Peyer's patch (tissue), 4 donors: ENCODE measurements at regions not wholly inside any gene's neighbourhood (a gene's known extent, or its start where the extent isn't known, plus 50 kb on each side); places are given as distances from the start of the nearest gene placed in this dataset.

Source experiments
- DNase-seq, 3 donors: peaks; one replicate each; pipeline ENCODE4 v3.0.0-alpha.2; 2017 to 2019
- H3K27ac ChIP-seq, 4 donors: fragments of 200-600 bp; sonication (generic); one replicate each; pipeline ENCODE4 v1.5.1; 2016 to 2019
- H3K27me3 ChIP-seq, 2 donors: fragments of 200-600 bp; sonication (generic); one replicate each; pipeline ENCODE4 v1.5.1; 2019
- H3K36me3 ChIP-seq, 3 donors: fragments of 200-600 bp; sonication (generic); one replicate each; pipeline ENCODE4 v1.5.1; 2016 to 2019
- H3K4me1 ChIP-seq, 4 donors: fragments of 200-600 bp; sonication (generic); one replicate each; pipeline ENCODE4 v1.5.1; 2016 to 2019
- H3K4me3 ChIP-seq, 4 donors: fragments of 200-600 bp; sonication (generic); 1 replicate in 3 of 4; 2 replicates in 1 of 4; pipeline ENCODE4 v1.5.1; 2016 to 2019; ENCODE audit warnings: mild to moderate bottlenecking in 1 of 4
- H3K9me3 ChIP-seq, 4 donors: fragments of 200-600 bp; sonication (generic); one replicate each; pipeline ENCODE4 v1.5.1; 2016 to 2019; ENCODE audit warnings: mild to moderate bottlenecking in 1 of 4
- POLR2A ChIP-seq, 2 donors: fragments of 450-650 bp; IDR thresholded peaks; one replicate each; pipeline ENCODE4 v1.5.1; 2017; ENCODE audit warnings: antibody characterized with exemption in 2 of 2, mild to moderate bottlenecking in 2 of 2, moderate library complexity in 2 of 2
- TF ChIP-seq, protein P1 (sequence below), 6 experiments: fragments of 450-650 bp in 4 of 6; fragments of 200-600 bp in 2 of 6; sonication (generic) in 1 of 6; IDR thresholded peaks; one replicate each; pipeline ENCODE4 v1.5.1; 2017 to 2019; ENCODE audit warnings: antibody characterized with exemption in 6 of 6, mild to moderate bottlenecking in 3 of 6, moderate library complexity in 1 of 6

DNA sequence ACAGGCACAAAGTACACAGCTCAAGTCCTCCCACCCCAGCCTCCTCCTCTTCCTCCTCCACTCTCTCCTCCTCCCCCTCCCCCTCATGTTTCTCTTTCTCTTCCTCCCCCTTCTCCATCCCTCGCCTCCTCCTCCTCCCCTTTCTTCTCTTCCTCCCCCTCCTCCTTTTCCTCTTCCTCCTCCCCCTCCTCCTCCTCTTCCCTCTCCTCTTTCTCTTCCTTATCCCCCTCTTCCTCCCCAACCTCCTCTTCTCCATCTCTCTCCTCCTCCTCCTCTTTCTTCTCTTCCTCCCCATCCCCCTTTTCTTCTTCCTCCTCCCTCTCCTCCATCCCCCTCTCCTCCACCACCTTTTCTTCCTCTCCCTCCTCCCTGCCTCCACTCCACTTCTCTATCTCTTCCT lies 276.3 kb upstream of the TSHZ3 start:
- Histone ChIP-seq H3K4me1 (no peaks in the 10 kb centered on the region), H3K27ac (no peak overlapping the region), H3K9me3 (no peaks in the 10 kb centered on the region), H3K27me3 (no peaks in the 10 kb centered on the region), H3K4me3 (no peak overlapping the region), H3K36me3 (no peaks in the 10 kb centered on the region)
- TF ChIP-seq, protein P1, sequence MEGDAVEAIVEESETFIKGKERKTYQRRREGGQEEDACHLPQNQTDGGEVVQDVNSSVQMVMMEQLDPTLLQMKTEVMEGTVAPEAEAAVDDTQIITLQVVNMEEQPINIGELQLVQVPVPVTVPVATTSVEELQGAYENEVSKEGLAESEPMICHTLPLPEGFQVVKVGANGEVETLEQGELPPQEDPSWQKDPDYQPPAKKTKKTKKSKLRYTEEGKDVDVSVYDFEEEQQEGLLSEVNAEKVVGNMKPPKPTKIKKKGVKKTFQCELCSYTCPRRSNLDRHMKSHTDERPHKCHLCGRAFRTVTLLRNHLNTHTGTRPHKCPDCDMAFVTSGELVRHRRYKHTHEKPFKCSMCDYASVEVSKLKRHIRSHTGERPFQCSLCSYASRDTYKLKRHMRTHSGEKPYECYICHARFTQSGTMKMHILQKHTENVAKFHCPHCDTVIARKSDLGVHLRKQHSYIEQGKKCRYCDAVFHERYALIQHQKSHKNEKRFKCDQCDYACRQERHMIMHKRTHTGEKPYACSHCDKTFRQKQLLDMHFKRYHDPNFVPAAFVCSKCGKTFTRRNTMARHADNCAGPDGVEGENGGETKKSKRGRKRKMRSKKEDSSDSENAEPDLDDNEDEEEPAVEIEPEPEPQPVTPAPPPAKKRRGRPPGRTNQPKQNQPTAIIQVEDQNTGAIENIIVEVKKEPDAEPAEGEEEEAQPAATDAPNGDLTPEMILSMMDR (IDR thresholded peaks at IDR 0.05): no peak
- no peak for TF ChIP-seq POLR2A (IDR thresholded peaks at IDR 0.05)
- DNase-seq: no peak

DNA sequence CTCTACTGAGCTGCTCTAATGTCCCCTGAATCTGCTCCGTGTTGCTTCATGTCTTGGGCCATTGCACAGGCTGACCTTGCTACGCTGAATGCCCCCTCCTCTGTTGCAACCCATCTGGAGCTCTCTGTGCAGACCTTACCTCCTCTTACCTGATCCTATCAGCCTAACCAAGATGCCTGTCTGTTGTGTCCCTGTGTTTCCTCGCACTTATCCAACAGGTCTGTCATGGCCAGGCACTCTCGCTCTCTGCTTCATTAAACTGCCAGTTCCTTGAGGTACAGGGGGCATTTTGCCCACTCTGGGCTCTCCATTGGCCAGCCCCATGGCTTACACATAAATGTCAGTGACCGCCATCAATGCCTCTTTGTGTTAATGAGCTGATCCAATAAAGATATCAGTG lies 277.7 kb upstream of the TSHZ3 start:
- no peak for DNase-seq
- H3K27ac ChIP-seq: no peak overlapping the region
- TF ChIP-seq, protein P1 (IDR thresholded peaks at IDR 0.05): no peak
- no peak for TF ChIP-seq POLR2A (IDR thresholded peaks at IDR 0.05)
- no peaks in the 10 kb centered on the region for H3K36me3 ChIP-seq
- no peak overlapping the region for H3K4me3 ChIP-seq
- H3K9me3 ChIP-seq: no peaks in the 10 kb centered on the region
- H3K4me1 ChIP-seq: no peaks in the 10 kb centered on the region
- H3K27me3 ChIP-seq: no peaks in the 10 kb centered on the region

DNA sequence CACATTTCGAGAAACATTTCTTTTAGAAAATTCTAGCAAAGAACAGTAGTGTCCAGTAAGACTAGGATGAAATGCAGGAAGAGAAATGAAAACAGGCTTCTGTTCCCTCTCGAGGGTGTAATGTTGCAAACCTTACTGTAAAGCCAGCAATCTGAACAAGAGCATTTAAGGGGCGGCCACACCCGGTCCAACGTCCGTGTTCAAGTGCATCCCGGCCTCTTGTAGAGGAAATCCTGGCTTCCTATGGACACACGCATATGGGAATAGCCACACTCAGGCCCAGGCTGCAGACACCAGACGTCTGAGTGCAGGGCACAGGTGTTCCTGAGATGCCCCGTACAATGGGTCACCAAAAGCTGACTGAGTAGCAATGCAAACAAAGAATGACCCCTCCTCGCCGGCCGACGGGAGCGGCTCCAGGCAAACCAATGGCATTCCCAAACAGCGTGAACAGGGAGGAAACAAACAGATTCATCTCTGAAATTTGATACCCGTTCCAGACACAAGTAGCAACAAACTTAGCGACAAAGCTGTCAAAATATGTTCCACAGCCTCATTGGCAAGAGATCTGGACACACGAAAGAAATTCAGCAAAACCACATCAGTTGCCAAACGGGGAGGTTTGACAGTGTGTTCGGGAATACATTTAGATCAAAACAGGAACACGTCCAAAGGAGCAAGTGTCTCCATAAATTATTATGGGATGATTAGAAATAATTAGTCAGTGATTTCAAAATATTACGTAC lies 278.6 kb upstream of the TSHZ3 start:
- H3K4me3 ChIP-seq: no peak overlapping the region
- H3K4me1 ChIP-seq: no peaks in the 10 kb centered on the region
- no peak overlapping the region for H3K27ac ChIP-seq
- no peaks in the 10 kb centered on the region for H3K36me3 ChIP-seq
- peak in 1 of 3 donors; percentile 45 for DNase-seq
- TF ChIP-seq, protein P1 (IDR thresholded peaks at IDR 0.05): no peak
- no peak for TF ChIP-seq POLR2A (IDR thresholded peaks at IDR 0.05)
- no peaks in the 10 kb centered on the region for H3K27me3 ChIP-seq
- H3K9me3 ChIP-seq: no peaks in the 10 kb centered on the region

- no peak for TF ChIP-seq POLR2A (IDR thresholded peaks at IDR 0.05)
- TF ChIP-seq, protein P1 (IDR thresholded peaks at IDR 0.05): no peak
- H3K9me3 ChIP-seq: no peaks in the 10 kb centered on the region
- no peaks in the 10 kb centered on the region for H3K27me3 ChIP-seq
- H3K27ac ChIP-seq: no peak overlapping the region
- no peaks in the 10 kb centered on the region for H3K36me3 ChIP-seq
- H3K4me1 ChIP-seq: no peaks in the 10 kb centered on the region
- H3K4me3 ChIP-seq: no peak overlapping the region
- DNase-seq: no peak
Measured at GRCh38 chr19:31629579-31630363, 280.5 kb upstream of the TSHZ3 start.

DNA sequence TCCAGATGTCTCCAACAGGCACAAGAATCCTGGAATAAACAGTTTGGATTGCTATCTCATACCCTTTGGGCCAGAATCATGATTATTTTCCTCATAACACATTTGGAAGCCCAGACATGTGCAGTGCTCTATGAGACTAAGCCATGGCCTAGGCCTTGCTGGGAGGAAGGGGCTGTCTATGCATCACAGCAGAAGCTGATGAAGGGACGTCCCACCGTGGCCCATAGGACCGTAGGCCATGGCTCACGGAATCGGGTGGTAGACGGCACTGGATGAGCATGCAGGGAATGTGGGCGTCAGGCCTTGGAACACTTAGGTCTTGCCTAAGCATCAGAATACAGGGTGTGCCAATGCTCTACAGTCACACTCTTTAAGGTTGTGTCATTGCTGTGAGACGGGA lies 283.8 kb upstream of the TSHZ3 start:
- no peak overlapping the region for H3K4me3 ChIP-seq
- no peaks in the 10 kb centered on the region for H3K9me3 ChIP-seq
- peak in 1 of 3 donors; percentile 45 for DNase-seq
- H3K27ac ChIP-seq: peak overlapping the region in 1 of 4 donors; percentile 30
- TF ChIP-seq, protein P1 (IDR thresholded peaks at IDR 0.05): no peak
- no peak for TF ChIP-seq POLR2A (IDR thresholded peaks at IDR 0.05)
- no peaks in the 10 kb centered on the region for H3K27me3 ChIP-seq
- no peaks in the 10 kb centered on the region for H3K4me1 ChIP-seq
- H3K36me3 ChIP-seq: no peaks in the 10 kb centered on the region
